NT2/D1 (cell line): ENCODE measurements at regions not wholly inside any gene's neighbourhood (a gene's known extent, or its start where the extent isn't known, plus 50 kb on each side); places are given as distances from the start of the nearest gene placed in this dataset.

Experiments
- YY1 ChIP-seq: IDR thresholded peaks from 2 replicates; pipeline ENCODE4 v1.6.1; 2011; ENCODE audit not compliant: insufficient read length, insufficient read depth
- ZNF274 ChIP-seq: IDR thresholded peaks from 2 replicates; pipeline ENCODE4 v1.6.1; 2011; ENCODE audit warnings: mild to moderate bottlenecking, low read depth, low read length

- TF ChIP-seq ZNF274 (no peak), YY1 (no peak)
These were observed 487.7 kb upstream of the CDH4 start for GRCh38 chr20:60764328-60764727.
